HepG2 (cell line): ENCODE measurements at regions not wholly inside any gene's neighbourhood (a gene's known extent, or its start where the extent isn't known, plus 50 kb on each side); places are given as distances from the start of the nearest gene placed in this dataset.

ENCODE experiments used
- ATAC-seq: fragments of 200-7000 bp; cut with Tn5 transposase; 3 replicates; pipeline ENCODE4 v1.9.1; 2020; ENCODE audit warnings: mild to moderate bottlenecking, moderate library complexity
- BruUV-seq: library from RNA; stranded (reverse); fragments of 400-500 nt; replicated peaks from 2 replicates; lab custom pipeline; 2021; lab: Mats Ljungman, UMichigan
- CTCF ChIA-PET: fragments of 300-600 bp; formaldehyde crosslinking; extraction: SDS; loops from one replicate; lab custom pipeline; 2021; ENCODE audit warnings: low total read pairs, inconsistent platforms, low intra/inter-chr PET ratio; lab: Yijun Ruan, JAX
- POLR2A ChIA-PET: fragments of 350-600 bp; sonication (Branson Sonifier 250); formaldehyde crosslinking; loops from one replicate; lab custom pipeline; 2020; ENCODE audit warnings: antibody characterized with exemption, inconsistent platforms; lab: Yijun Ruan, JAX
- DNase-seq: peaks from one replicate; pipeline ENCODE4 v3.0.0-alpha.2; 2015; ENCODE audit warnings: low spot score
- FAIRE-seq: peaks from 3 replicates; lab custom pipeline; 2011; peaks lifted over from hg19 to GRCh38; lab: Jason Lieb, UNC
- H2AFZ ChIP-seq: one replicate; pipeline ENCODE4 v1.6.1; 2011; ENCODE audit warnings: low read length, inconsistent platforms
- H3K27ac ChIP-seq: fragments of 300-600 bp; 3 replicates; pipeline ENCODE4 v1.8.0; 2011; ENCODE audit warnings: mixed run types, mild to moderate bottlenecking, mixed read lengths, low read length, inconsistent platforms; ENCODE audit not compliant: insufficient read depth; ENCODE audit errors: extremely low read length
- H3K27me3 ChIP-seq, 2 experiments: fragments of 200-600 bp in 1 of 2; 2 replicates in 1 of 2; 3 replicates in 1 of 2; pipeline versions ENCODE4 v1.6.0 to v1.8.0; 2011; ENCODE audit warnings: low read length in 2 of 2, mild to moderate bottlenecking in 2 of 2, moderate library complexity in 2 of 2, inconsistent platforms in 1 of 2; ENCODE audit not compliant: insufficient read depth in 2 of 2, control insufficient read depth in 1 of 2
- H3K36me3 ChIP-seq, 2 experiments: fragments of 200-600 bp in 1 of 2; replicated peaks in 1 of 2; 2 replicates in 1 of 2; 3 replicates in 1 of 2; pipeline versions ENCODE4 v1.5.1 to v1.8.0; 2011; ENCODE audit warnings: low read length in 2 of 2, inconsistent platforms in 1 of 2; ENCODE audit not compliant: insufficient read depth in 2 of 2, control insufficient read depth in 1 of 2
- H3K4me1 ChIP-seq: 2 replicates; pipeline ENCODE4 v1.5.1; 2012; ENCODE audit warnings: low read length, inconsistent platforms; ENCODE audit not compliant: insufficient read depth
- H3K4me2 ChIP-seq: 2 replicates; pipeline ENCODE4 v1.6.0; 2011; ENCODE audit warnings: low read depth, low read length, inconsistent platforms
- H3K4me3 ChIP-seq, 3 experiments: fragments of 200-600 bp in 1 of 3; sonication (generic), shearing (Covaris generic) in 1 of 3; replicated peaks in 1 of 3; 2 replicates each; pipeline ENCODE4 v1.5.1; 2011 to 2016; ENCODE audit warnings: low read length in 3 of 3, inconsistent platforms in 2 of 3, low read depth in 2 of 3, mild to moderate bottlenecking in 2 of 3, control low read depth in 1 of 3, mixed read lengths in 1 of 3; ENCODE audit not compliant: insufficient read depth in 1 of 3
- H3K79me2 ChIP-seq: one replicate; pipeline ENCODE4 v1.6.1; 2011; ENCODE audit warnings: low read length, inconsistent platforms; ENCODE audit not compliant: insufficient read depth
- H3K9ac ChIP-seq: 2 replicates; pipeline ENCODE4 v1.6.0; 2011; ENCODE audit warnings: mild to moderate bottlenecking, low read depth, low read length, inconsistent platforms; ENCODE audit not compliant: insufficient read depth
- H3K9me3 ChIP-seq: 2 replicates; pipeline ENCODE4 v1.5.1; 2012; ENCODE audit warnings: mild to moderate bottlenecking, low read length
- H4K20me1 ChIP-seq: 2 replicates; pipeline ENCODE4 v1.6.0; 2011; ENCODE audit warnings: inconsistent platforms, mild to moderate bottlenecking, low read length, moderate library complexity; ENCODE audit not compliant: insufficient read depth
- EEA1 ChIP-seq: sonication (generic); formaldehyde crosslinking; IDR thresholded peaks from 2 replicates; pipeline ENCODE4 v1.5.1; 2020; ENCODE audit warnings: mild to moderate bottlenecking, missing genetic modification reagents, borderline replicate concordance
- KLF16 ChIP-seq, 2 experiments: sonication (generic) in 1 of 2; formaldehyde crosslinking in 1 of 2; IDR thresholded peaks; 2 replicates each; pipeline versions ENCODE4 v1.6.1 to v1.8.0; 2016 to 2023; ENCODE audit warnings: missing genetic modification reagents in 2 of 2, missing compliant biosample characterization in 1 of 2
- NAIF1 ChIP-seq: sonication (generic); formaldehyde crosslinking; IDR thresholded peaks from 2 replicates; pipeline ENCODE4 v1.5.0; 2020; ENCODE audit warnings: mild to moderate bottlenecking, missing genetic modification reagents, borderline replicate concordance
- NFE2L2 ChIP-seq: fragments of 150-350 bp; IDR thresholded peaks from 2 replicates; pipeline ENCODE4 v1.6.1; 2014; ENCODE audit warnings: low read length
- NFKB2 ChIP-seq: sonication (generic); formaldehyde crosslinking; IDR thresholded peaks from 2 replicates; pipeline ENCODE4 v1.4.0; 2020; ENCODE audit warnings: missing genetic modification reagents, borderline replicate concordance
- RBFOX2 ChIP-seq: fragments of 200-400 bp; formaldehyde crosslinking; IDR thresholded peaks from 2 replicates; pipeline ENCODE4 v1.6.1; 2017; ENCODE audit warnings: low read depth, mild to moderate bottlenecking, low read length
- RELA ChIP-seq: sonication (generic); formaldehyde crosslinking; IDR thresholded peaks from 2 replicates; pipeline ENCODE4 v1.4.0; 2020; ENCODE audit warnings: missing genetic modification reagents
- SP1 ChIP-seq, 2 experiments: fragments of 450-650 bp in 1 of 2; sonication (generic) in 1 of 2; formaldehyde crosslinking in 1 of 2; IDR thresholded peaks; 2 replicates each; pipeline versions ENCODE4 v1.4.0 to v1.6.1; 2016 to 2020; ENCODE audit warnings: missing genetic modification reagents in 1 of 2
- TCF7 ChIP-seq: sonication (generic); IDR thresholded peaks from 2 replicates; pipeline ENCODE4 v1.6.1; 2016; ENCODE audit warnings: antibody characterized with exemption, low read depth
- ZBTB38 ChIP-seq: sonication (generic); formaldehyde crosslinking; IDR thresholded peaks from 2 replicates; pipeline ENCODE4 v1.5.1; 2020; ENCODE audit warnings: mild to moderate bottlenecking, missing genetic modification reagents
- ZKSCAN1 ChIP-seq: fragments of 150-350 bp; IDR thresholded peaks from 2 replicates; pipeline ENCODE4 v1.6.1; 2014; ENCODE audit warnings: low read length
- ZNF296 ChIP-seq: sonication (generic); formaldehyde crosslinking; conservative IDR thresholded peaks from 2 replicates; pipeline ENCODE4 v1.5.0; 2020; ENCODE audit warnings: mild to moderate bottlenecking, missing genetic modification reagents
- ZNF670 ChIP-seq: sonication (generic); formaldehyde crosslinking; IDR thresholded peaks from 2 replicates; pipeline ENCODE4 v1.8.0; 2022; ENCODE audit warnings: mild to moderate bottlenecking, missing genetic modification reagents, borderline replicate concordance
- ZNF703 ChIP-seq: sonication (generic); formaldehyde crosslinking; IDR thresholded peaks from 2 replicates; pipeline ENCODE4 v1.5.1; 2020; ENCODE audit warnings: missing genetic modification reagents, mild to moderate bottlenecking, moderate library complexity, borderline replicate concordance
- ZSCAN22 ChIP-seq: sonication (generic); formaldehyde crosslinking; IDR thresholded peaks from 2 replicates; pipeline ENCODE4 v1.4.0; 2020; ENCODE audit warnings: mild to moderate bottlenecking, missing genetic modification reagents
- WGBS: methylation state at CpG from one replicate; pipeline ENCODE4 v1.1.6; 2017; ENCODE audit warnings: low lambda C conversion rate; 5-methylcytosine and 5-hydroxymethylcytosine counted together
- in situ Hi-C: cut with HindIII; loops from 2 replicates; pipeline ENCODE4 v1.10.0; 2017; ENCODE audit warnings: low pct_unique_long_range_greater_than_20kb; ENCODE audit not compliant: extremely low pct_ligation_motif_present
- intact Hi-C: fragments of 100-400 bp; cut with micrococcal nuclease; formaldehyde crosslinking; loops from one replicate; pipeline ENCODE4 v1.10.0; 2022; ENCODE audit not compliant: unreplicated experiment
- TF ChIP-seq, protein P1 (sequence below): sonication (generic); formaldehyde crosslinking; IDR thresholded peaks from 2 replicates; pipeline ENCODE4 v1.5.0; 2020; ENCODE audit warnings: missing genetic modification reagents
- TF ChIP-seq, protein P2 (sequence below): sonication (generic); formaldehyde crosslinking; IDR thresholded peaks from 2 replicates; pipeline ENCODE4 v1.9.0; 2022; ENCODE audit warnings: low read depth, missing genetic modification reagents
- TF ChIP-seq, protein P3 (sequence below): sonication (generic); formaldehyde crosslinking; IDR thresholded peaks from 2 replicates; pipeline ENCODE4 v1.5.1; 2020; ENCODE audit warnings: mild to moderate bottlenecking, missing genetic modification reagents, moderate library complexity
- TF ChIP-seq, protein P4 (sequence below): sonication (generic); formaldehyde crosslinking; IDR thresholded peaks from 2 replicates; pipeline ENCODE4 v1.5.0; 2020; ENCODE audit warnings: missing genetic modification reagents

DNA sequence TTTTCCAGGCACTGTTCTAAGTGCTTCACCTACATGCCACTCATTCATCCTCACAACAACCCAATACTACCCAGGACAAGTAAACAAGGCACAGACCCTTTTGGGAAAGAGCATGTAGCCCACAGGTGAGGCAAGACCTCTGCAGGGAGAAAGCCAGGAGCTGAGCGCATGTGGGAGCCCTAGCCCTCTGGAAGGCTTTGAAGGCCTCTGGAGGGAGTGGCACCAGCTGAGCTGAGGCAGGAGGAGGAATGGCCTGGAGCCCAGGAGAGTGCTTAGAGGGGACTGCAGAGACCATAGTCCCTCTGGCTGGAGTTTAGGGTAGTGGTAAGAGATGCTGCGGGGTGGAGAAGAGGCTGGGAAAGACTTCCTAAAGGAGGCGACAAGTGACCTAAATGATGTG lies 516.5 kb downstream of the FUT8 start:
- no peak for ATAC-seq
- no peak overlapping the region for H3K4me3 ChIP-seq
- H3K27me3 ChIP-seq, result peaks cover 0 to 5% of the 10 kb centered on the region in 2 experiments; a peak in 1 of 5 replicates
- H3K36me3 ChIP-seq, result no peaks in the 10 kb centered on the region
- DNase-seq, result no peak
- H3K4me1 ChIP-seq, result no peaks in the 10 kb centered on the region
- H2AFZ ChIP-seq, result no peak overlapping the region
- no peaks in the 10 kb centered on the region for H3K9me3 ChIP-seq
- BruUV-seq, result no TSS peak
- TF ChIP-seq, protein P1, sequence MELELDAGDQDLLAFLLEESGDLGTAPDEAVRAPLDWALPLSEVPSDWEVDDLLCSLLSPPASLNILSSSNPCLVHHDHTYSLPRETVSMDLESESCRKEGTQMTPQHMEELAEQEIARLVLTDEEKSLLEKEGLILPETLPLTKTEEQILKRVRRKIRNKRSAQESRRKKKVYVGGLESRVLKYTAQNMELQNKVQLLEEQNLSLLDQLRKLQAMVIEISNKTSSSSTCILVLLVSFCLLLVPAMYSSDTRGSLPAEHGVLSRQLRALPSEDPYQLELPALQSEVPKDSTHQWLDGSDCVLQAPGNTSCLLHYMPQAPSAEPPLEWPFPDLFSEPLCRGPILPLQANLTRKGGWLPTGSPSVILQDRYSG (CRISPR knock-in tag), result no peak
- no peak for TF ChIP-seq ZSCAN22 (CRISPR knock-in tag)
- TF ChIP-seq EEA1, result no peak
- TF ChIP-seq, protein P2, sequence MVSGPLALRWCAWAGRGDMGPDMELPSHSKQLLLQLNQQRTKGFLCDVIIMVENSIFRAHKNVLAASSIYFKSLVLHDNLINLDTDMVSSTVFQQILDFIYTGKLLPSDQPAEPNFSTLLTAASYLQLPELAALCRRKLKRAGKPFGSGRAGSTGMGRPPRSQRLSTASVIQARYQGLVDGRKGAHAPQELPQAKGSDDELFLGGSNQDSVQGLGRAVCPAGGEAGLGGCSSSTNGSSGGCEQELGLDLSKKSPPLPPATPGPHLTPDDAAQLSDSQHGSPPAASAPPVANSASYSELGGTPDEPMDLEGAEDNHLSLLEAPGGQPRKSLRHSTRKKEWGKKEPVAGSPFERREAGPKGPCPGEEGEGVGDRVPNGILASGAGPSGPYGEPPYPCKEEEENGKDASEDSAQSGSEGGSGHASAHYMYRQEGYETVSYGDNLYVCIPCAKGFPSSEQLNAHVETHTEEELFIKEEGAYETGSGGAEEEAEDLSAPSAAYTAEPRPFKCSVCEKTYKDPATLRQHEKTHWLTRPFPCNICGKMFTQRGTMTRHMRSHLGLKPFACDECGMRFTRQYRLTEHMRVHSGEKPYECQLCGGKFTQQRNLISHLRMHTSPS, result no peak
- TF ChIP-seq TCF7, result no peak
- TF ChIP-seq, protein P3, sequence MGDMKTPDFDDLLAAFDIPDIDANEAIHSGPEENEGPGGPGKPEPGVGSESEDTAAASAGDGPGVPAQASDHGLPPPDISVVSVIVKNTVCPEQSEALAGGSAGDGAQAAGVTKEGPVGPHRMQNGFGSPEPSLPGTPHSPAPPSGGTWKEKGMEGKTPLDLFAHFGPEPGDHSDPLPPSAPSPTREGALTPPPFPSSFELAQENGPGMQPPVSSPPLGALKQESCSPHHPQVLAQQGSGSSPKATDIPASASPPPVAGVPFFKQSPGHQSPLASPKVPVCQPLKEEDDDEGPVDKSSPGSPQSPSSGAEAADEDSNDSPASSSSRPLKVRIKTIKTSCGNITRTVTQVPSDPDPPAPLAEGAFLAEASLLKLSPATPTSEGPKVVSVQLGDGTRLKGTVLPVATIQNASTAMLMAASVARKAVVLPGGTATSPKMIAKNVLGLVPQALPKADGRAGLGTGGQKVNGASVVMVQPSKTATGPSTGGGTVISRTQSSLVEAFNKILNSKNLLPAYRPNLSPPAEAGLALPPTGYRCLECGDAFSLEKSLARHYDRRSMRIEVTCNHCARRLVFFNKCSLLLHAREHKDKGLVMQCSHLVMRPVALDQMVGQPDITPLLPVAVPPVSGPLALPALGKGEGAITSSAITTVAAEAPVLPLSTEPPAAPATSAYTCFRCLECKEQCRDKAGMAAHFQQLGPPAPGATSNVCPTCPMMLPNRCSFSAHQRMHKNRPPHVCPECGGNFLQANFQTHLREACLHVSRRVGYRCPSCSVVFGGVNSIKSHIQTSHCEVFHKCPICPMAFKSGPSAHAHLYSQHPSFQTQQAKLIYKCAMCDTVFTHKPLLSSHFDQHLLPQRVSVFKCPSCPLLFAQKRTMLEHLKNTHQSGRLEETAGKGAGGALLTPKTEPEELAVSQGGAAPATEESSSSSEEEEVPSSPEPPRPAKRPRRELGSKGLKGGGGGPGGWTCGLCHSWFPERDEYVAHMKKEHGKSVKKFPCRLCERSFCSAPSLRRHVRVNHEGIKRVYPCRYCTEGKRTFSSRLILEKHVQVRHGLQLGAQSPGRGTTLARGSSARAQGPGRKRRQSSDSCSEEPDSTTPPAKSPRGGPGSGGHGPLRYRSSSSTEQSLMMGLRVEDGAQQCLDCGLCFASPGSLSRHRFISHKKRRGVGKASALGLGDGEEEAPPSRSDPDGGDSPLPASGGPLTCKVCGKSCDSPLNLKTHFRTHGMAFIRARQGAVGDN (CRISPR knock-in tag), result no peak
- no peak for TF ChIP-seq ZNF670 (CRISPR knock-in tag)
- TF ChIP-seq NFKB2 (CRISPR knock-in tag), result no peak
- no peak for TF ChIP-seq RBFOX2
- TF ChIP-seq NAIF1 (CRISPR knock-in tag), result no peak
- no peak for TF ChIP-seq NFE2L2
- no peak for TF ChIP-seq ZBTB38 (CRISPR knock-in tag)
- TF ChIP-seq RELA (CRISPR knock-in tag), result no peak
- no peak for TF ChIP-seq ZKSCAN1
- TF ChIP-seq, protein P4, sequence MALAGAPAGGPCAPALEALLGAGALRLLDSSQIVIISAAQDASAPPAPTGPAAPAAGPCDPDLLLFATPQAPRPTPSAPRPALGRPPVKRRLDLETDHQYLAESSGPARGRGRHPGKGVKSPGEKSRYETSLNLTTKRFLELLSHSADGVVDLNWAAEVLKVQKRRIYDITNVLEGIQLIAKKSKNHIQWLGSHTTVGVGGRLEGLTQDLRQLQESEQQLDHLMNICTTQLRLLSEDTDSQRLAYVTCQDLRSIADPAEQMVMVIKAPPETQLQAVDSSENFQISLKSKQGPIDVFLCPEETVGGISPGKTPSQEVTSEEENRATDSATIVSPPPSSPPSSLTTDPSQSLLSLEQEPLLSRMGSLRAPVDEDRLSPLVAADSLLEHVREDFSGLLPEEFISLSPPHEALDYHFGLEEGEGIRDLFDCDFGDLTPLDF (CRISPR knock-in tag), result no peak
- no peak for TF ChIP-seq SP1 (IDR thresholded peaks at IDR 0.05)
- no peak for TF ChIP-seq SP1 (CRISPR knock-in tag; IDR thresholded peaks at IDR 0.05)
- TF ChIP-seq ZNF703 (CRISPR knock-in tag), result no peak
- no peak for TF ChIP-seq KLF16 (CRISPR knock-in tag; IDR thresholded peaks at IDR 0.05)
- TF ChIP-seq ZNF296, result no peak
- TF ChIP-seq, all 625 proteins: peak for 0
- H3K79me2 ChIP-seq, result no peaks in the 10 kb centered on the region
- in situ Hi-C loops, result no loop called here
- 17% methylated on average over 3 of the region's 3 CpGs for WGBS
- ChIA-PET CTCF (no interaction called here), POLR2A (no interaction called here)
- no peak overlapping the region for H3K4me2 ChIP-seq
- no peaks in the 10 kb centered on the region for H4K20me1 ChIP-seq
- H3K27ac ChIP-seq, result no peak overlapping the region
- no peak for FAIRE-seq
- intact Hi-C loops, result no loop called here
- H3K9ac ChIP-seq, result no peak overlapping the region
